ENCODE measurements at regions not wholly inside any gene's neighbourhood (a gene's known extent, or its start where the extent isn't known, plus 50 kb on each side); places are given as distances from the start of the nearest gene placed in this dataset.

GRCh38 chr6:34618430-34619182 lies 62.5 kb upstream of the SPDEF start:
- Mint-ChIP-seq H3K36me3 (ENCODE audit: low read depth) (peaks cover 4% of the 10 kb centered on the region), H3K27ac (no peak overlapping the region), H3K4me3 (no peak overlapping the region), H3K27me3 (ENCODE audit: insufficient read depth) (no peaks in the 10 kb centered on the region; the same call in 1 of the 2 replicates), H3K9me3 (no peaks in the 10 kb centered on the region), H3K4me1 (ENCODE audit: low read depth) (peaks cover 5% of the 10 kb centered on the region; the same call in 1 of the 2 replicates)
- DNase-seq, result no peak
- TF ChIP-seq CTCF (IDR thresholded peaks at IDR 0.05), result no peak

- H3K4me1 Mint-ChIP-seq (ENCODE audit: low read depth), result peaks cover 5% of the 10 kb centered on the region; the same call in 1 of the 2 replicates
- no peak overlapping the region for H3K4me3 Mint-ChIP-seq
- DNase-seq, result no peak
- peaks cover 10% of the 10 kb centered on the region for H3K36me3 Mint-ChIP-seq (ENCODE audit: low read depth)
- no peaks in the 10 kb centered on the region for H3K9me3 Mint-ChIP-seq
- H3K27me3 Mint-ChIP-seq (ENCODE audit: insufficient read depth), result no peaks in the 10 kb centered on the region; the same call in 1 of the 2 replicates
- no peak for TF ChIP-seq CTCF (IDR thresholded peaks at IDR 0.05)
- H3K27ac Mint-ChIP-seq, result no peak overlapping the region
Observed at GRCh38 chr6:34617231-34617630, 61.1 kb upstream of the SPDEF start.

GRCh38 chr6:34616227-34616585 lies 60.1 kb upstream of the SPDEF start:
- no peak for TF ChIP-seq CTCF (IDR thresholded peaks at IDR 0.05)
- no peak for DNase-seq
- Mint-ChIP-seq H3K4me3 (no peak overlapping the region), H3K27ac (no peak overlapping the region), H3K27me3 (ENCODE audit: insufficient read depth) (no peaks in the 10 kb centered on the region; the same call in 1 of the 2 replicates), H3K4me1 (ENCODE audit: low read depth) (peaks cover 14% of the 10 kb centered on the region), H3K9me3 (no peaks in the 10 kb centered on the region), H3K36me3 (ENCODE audit: low read depth) (peaks cover 16% of the 10 kb centered on the region)

- Mint-ChIP-seq H3K4me3 (no peak overlapping the region), H3K4me1 (ENCODE audit: low read depth) (peaks cover 19% of the 10 kb centered on the region), H3K9me3 (no peaks in the 10 kb centered on the region), H3K27me3 (ENCODE audit: insufficient read depth) (no peaks in the 10 kb centered on the region; the same call in 1 of the 2 replicates), H3K36me3 (ENCODE audit: low read depth) (peaks cover 17% of the 10 kb centered on the region), H3K27ac (no peak overlapping the region)
- no peak for TF ChIP-seq CTCF (IDR thresholded peaks at IDR 0.05)
- DNase-seq, result no peak
Observed at GRCh38 chr6:34615574-34616226, 59.6 kb upstream of the SPDEF start.

- peaks cover 6% of the 10 kb centered on the region; the same call in 1 of the 2 replicates for H3K9me3 Mint-ChIP-seq
- no peak for TF ChIP-seq CTCF (IDR thresholded peaks at IDR 0.05)
- peaks cover 40% of the 10 kb centered on the region for H3K4me1 Mint-ChIP-seq (ENCODE audit: low read depth)
- peaks cover 23% of the 10 kb centered on the region for H3K36me3 Mint-ChIP-seq (ENCODE audit: low read depth)
- H3K4me3 Mint-ChIP-seq, result 0 out of 2 replicates have a peak overlapping the region, but pooled peaks have one; percentile 42
- no peaks in the 10 kb centered on the region for H3K27me3 Mint-ChIP-seq (ENCODE audit: insufficient read depth)
- peak; percentile 84 for DNase-seq
- peak overlapping the region; percentile 81 for H3K27ac Mint-ChIP-seq
Observed at GRCh38 chr6:34610819-34611477, 54.8 kb upstream of the SPDEF start.

Data from HFFc6 (cell line).